ENCODE measurements at regions not wholly inside any gene's neighbourhood (a gene's known extent, or its start where the extent isn't known, plus 50 kb on each side); places are given as distances from the start of the nearest gene placed in this dataset.
"Not testable (repeated sequence)": the region's sequence is repeated elsewhere in the genome, so short reads cannot be mapped to it uniquely, and the experiment has no call there.

- not testable (repeated sequence) for H3K4me3 ChIP-seq; H3K9me3 ChIP-seq; H3K27ac ChIP-seq; H3K27me3 ChIP-seq (replicated peaks; ENCODE audit: insufficient read depth); DNase-seq (ENCODE audit: low spot score); ATAC-seq (ENCODE audit: insufficient number of reproducible peaks, low FRiP score, low read depth); H3K4me1 ChIP-seq (ENCODE audit: control insufficient read depth in 1 of 2, low read depth in 2 of 2); H3K36me3 ChIP-seq
Observed at GRCh38 chr1:149267287-149267686, 163.9 kb upstream of the NBPF9 start.

GRCh38 chr1:149269001-149269702, 165.8 kb upstream of the NBPF9 start:
- H3K4me1 ChIP-seq (ENCODE audit: control insufficient read depth in 1 of 2, low read depth in 2 of 2); H3K9me3 ChIP-seq; H3K36me3 ChIP-seq; DNase-seq (ENCODE audit: low spot score); H3K27me3 ChIP-seq (replicated peaks; ENCODE audit: insufficient read depth); H3K27ac ChIP-seq; H3K4me3 ChIP-seq; ATAC-seq (ENCODE audit: insufficient number of reproducible peaks, low FRiP score, low read depth): not testable (repeated sequence)

- ATAC-seq (ENCODE audit: insufficient number of reproducible peaks, low FRiP score, low read depth); DNase-seq (ENCODE audit: low spot score); H3K4me1 ChIP-seq (ENCODE audit: control insufficient read depth in 1 of 2, low read depth in 2 of 2); H3K36me3 ChIP-seq; H3K27me3 ChIP-seq (replicated peaks; ENCODE audit: insufficient read depth); H3K4me3 ChIP-seq; H3K9me3 ChIP-seq; H3K27ac ChIP-seq: not testable (repeated sequence)
Observed at GRCh38 chr1:149269833-149270232, 166.5 kb upstream of the NBPF9 start.

- H3K4me1 ChIP-seq (ENCODE audit: control insufficient read depth in 1 of 2, low read depth in 2 of 2); H3K9me3 ChIP-seq; H3K4me3 ChIP-seq; H3K27me3 ChIP-seq (replicated peaks; ENCODE audit: insufficient read depth); H3K27ac ChIP-seq; DNase-seq (ENCODE audit: low spot score); ATAC-seq (ENCODE audit: insufficient number of reproducible peaks, low FRiP score, low read depth); H3K36me3 ChIP-seq: not testable (repeated sequence)
Observed at GRCh38 chr1:149274493-149274892, 171.1 kb upstream of the NBPF9 start.

GRCh38 chr1:149275802-149276201, 172.5 kb upstream of the NBPF9 start:
- H3K4me3 ChIP-seq; H3K36me3 ChIP-seq; H3K27me3 ChIP-seq (replicated peaks; ENCODE audit: insufficient read depth); DNase-seq (ENCODE audit: low spot score); H3K9me3 ChIP-seq; H3K4me1 ChIP-seq (ENCODE audit: control insufficient read depth in 1 of 2, low read depth in 2 of 2); ATAC-seq (ENCODE audit: insufficient number of reproducible peaks, low FRiP score, low read depth); H3K27ac ChIP-seq: not testable (repeated sequence)

GRCh38 chr1:149276496-149276895, 173.1 kb upstream of the NBPF9 start:
- not testable (repeated sequence) for H3K9me3 ChIP-seq; H3K27ac ChIP-seq; H3K4me3 ChIP-seq; H3K4me1 ChIP-seq (ENCODE audit: control insufficient read depth in 1 of 2, low read depth in 2 of 2); H3K36me3 ChIP-seq; ATAC-seq (ENCODE audit: insufficient number of reproducible peaks, low FRiP score, low read depth); DNase-seq (ENCODE audit: low spot score); H3K27me3 ChIP-seq (replicated peaks; ENCODE audit: insufficient read depth)

GRCh38 chr1:149278156-149278555, 174.8 kb upstream of the NBPF9 start:
- not testable (repeated sequence) for DNase-seq (ENCODE audit: low spot score); H3K4me1 ChIP-seq (ENCODE audit: control insufficient read depth in 1 of 2, low read depth in 2 of 2); H3K27me3 ChIP-seq (replicated peaks; ENCODE audit: insufficient read depth); H3K9me3 ChIP-seq; H3K4me3 ChIP-seq; H3K36me3 ChIP-seq
- H3K27ac ChIP-seq = peak overlapping the region in 1 of 2 donors; percentile 44
- ATAC-seq (ENCODE audit: insufficient number of reproducible peaks, low FRiP score, low read depth) = peak; percentile 74

- not testable (repeated sequence) for H3K36me3 ChIP-seq; H3K4me3 ChIP-seq; H3K4me1 ChIP-seq (ENCODE audit: control insufficient read depth in 1 of 2, low read depth in 2 of 2); DNase-seq (ENCODE audit: low spot score); ATAC-seq (ENCODE audit: insufficient number of reproducible peaks, low FRiP score, low read depth); H3K27ac ChIP-seq; H3K9me3 ChIP-seq; H3K27me3 ChIP-seq (replicated peaks; ENCODE audit: insufficient read depth)
Observed at GRCh38 chr1:149279015-149279414, 175.7 kb upstream of the NBPF9 start.

- not testable (repeated sequence) for ATAC-seq (ENCODE audit: insufficient number of reproducible peaks, low FRiP score, low read depth); H3K36me3 ChIP-seq
Observed at GRCh38 chr1:149279512-149279911, 176.2 kb upstream of the NBPF9 start.

GRCh38 chr1:149284773-149285172, 181.4 kb upstream of the NBPF9 start:
- not testable (repeated sequence) for ATAC-seq (ENCODE audit: insufficient number of reproducible peaks, low FRiP score, low read depth); DNase-seq (ENCODE audit: low spot score); H3K9me3 ChIP-seq; H3K36me3 ChIP-seq; H3K4me1 ChIP-seq (ENCODE audit: control insufficient read depth in 1 of 2, low read depth in 2 of 2); H3K4me3 ChIP-seq; H3K27ac ChIP-seq; H3K27me3 ChIP-seq (replicated peaks; ENCODE audit: insufficient read depth)

More at GRCh38 chr1:149279512-149279911, 176.2 kb upstream of the NBPF9 start:
- not testable (repeated sequence) for H3K27me3 ChIP-seq (replicated peaks; ENCODE audit: insufficient read depth); H3K27ac ChIP-seq; H3K4me3 ChIP-seq; DNase-seq (ENCODE audit: low spot score); H3K4me1 ChIP-seq (ENCODE audit: control insufficient read depth in 1 of 2, low read depth in 2 of 2); H3K9me3 ChIP-seq

GRCh38 chr1:149285205-149285604, 181.9 kb upstream of the NBPF9 start:
- H3K27ac ChIP-seq; DNase-seq (ENCODE audit: low spot score); H3K4me1 ChIP-seq (ENCODE audit: control insufficient read depth in 1 of 2, low read depth in 2 of 2); H3K4me3 ChIP-seq; H3K36me3 ChIP-seq; H3K27me3 ChIP-seq (replicated peaks; ENCODE audit: insufficient read depth); ATAC-seq (ENCODE audit: insufficient number of reproducible peaks, low FRiP score, low read depth); H3K9me3 ChIP-seq: not testable (repeated sequence)

- H3K27me3 ChIP-seq (replicated peaks; ENCODE audit: insufficient read depth); H3K36me3 ChIP-seq; H3K9me3 ChIP-seq; H3K4me1 ChIP-seq (ENCODE audit: control insufficient read depth in 1 of 2, low read depth in 2 of 2); H3K27ac ChIP-seq: not testable (repeated sequence)
- ATAC-seq (ENCODE audit: insufficient number of reproducible peaks, low FRiP score, low read depth) (peak; percentile 87), DNase-seq (ENCODE audit: low spot score) (peak; percentile 3)
- H3K4me3 ChIP-seq = peak overlapping the region; percentile 59
Observed at GRCh38 chr1:149285638-149286037, 182.3 kb upstream of the NBPF9 start.

- H3K27me3 ChIP-seq (replicated peaks; ENCODE audit: insufficient read depth); H3K4me1 ChIP-seq (ENCODE audit: control insufficient read depth in 1 of 2, low read depth in 2 of 2); DNase-seq (ENCODE audit: low spot score); H3K27ac ChIP-seq; ATAC-seq (ENCODE audit: insufficient number of reproducible peaks, low FRiP score, low read depth); H3K9me3 ChIP-seq; H3K36me3 ChIP-seq; H3K4me3 ChIP-seq: not testable (repeated sequence)
Observed at GRCh38 chr1:149288580-149288979, 185.2 kb upstream of the NBPF9 start.

Data from thoracic aorta (tissue), 2 donors.